ENCODE measurements at regions not wholly inside any gene's neighbourhood (a gene's known extent, or its start where the extent isn't known, plus 50 kb on each side); places are given as distances from the start of the nearest gene placed in this dataset.

GRCh38 chr9:78669591-78669990, 372.7 kb downstream of the PSAT1 start:
- WGBS, 2 donors, result 90 to 93% methylated on average over 7 of the region's 7 CpGs
- no peaks in the 10 kb centered on the region for H3K27me3 ChIP-seq
- TF ChIP-seq POLR2A (IDR thresholded peaks at IDR 0.05) (no peak), EP300 (IDR thresholded peaks at IDR 0.05) (no peak)
- TF ChIP-seq, protein P1, sequence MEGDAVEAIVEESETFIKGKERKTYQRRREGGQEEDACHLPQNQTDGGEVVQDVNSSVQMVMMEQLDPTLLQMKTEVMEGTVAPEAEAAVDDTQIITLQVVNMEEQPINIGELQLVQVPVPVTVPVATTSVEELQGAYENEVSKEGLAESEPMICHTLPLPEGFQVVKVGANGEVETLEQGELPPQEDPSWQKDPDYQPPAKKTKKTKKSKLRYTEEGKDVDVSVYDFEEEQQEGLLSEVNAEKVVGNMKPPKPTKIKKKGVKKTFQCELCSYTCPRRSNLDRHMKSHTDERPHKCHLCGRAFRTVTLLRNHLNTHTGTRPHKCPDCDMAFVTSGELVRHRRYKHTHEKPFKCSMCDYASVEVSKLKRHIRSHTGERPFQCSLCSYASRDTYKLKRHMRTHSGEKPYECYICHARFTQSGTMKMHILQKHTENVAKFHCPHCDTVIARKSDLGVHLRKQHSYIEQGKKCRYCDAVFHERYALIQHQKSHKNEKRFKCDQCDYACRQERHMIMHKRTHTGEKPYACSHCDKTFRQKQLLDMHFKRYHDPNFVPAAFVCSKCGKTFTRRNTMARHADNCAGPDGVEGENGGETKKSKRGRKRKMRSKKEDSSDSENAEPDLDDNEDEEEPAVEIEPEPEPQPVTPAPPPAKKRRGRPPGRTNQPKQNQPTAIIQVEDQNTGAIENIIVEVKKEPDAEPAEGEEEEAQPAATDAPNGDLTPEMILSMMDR (IDR thresholded peaks at IDR 0.05), result no peak
- H3K27ac ChIP-seq, result no peak overlapping the region
- H3K36me3 ChIP-seq, result no peaks in the 10 kb centered on the region
- no peak for DNase-seq (ENCODE audit: low spot score in 2 of 2)
- no peak overlapping the region for H3K4me3 ChIP-seq
- H3K9me3 ChIP-seq, result no peaks in the 10 kb centered on the region
- H3K4me1 ChIP-seq, result no peaks in the 10 kb centered on the region

- DNase-seq (ENCODE audit: low spot score in 2 of 2), result no peak
- Histone ChIP-seq H3K36me3 (no peaks in the 10 kb centered on the region), H3K4me3 (no peak overlapping the region), H3K27me3 (no peaks in the 10 kb centered on the region), H3K27ac (no peak overlapping the region), H3K9me3 (no peaks in the 10 kb centered on the region), H3K4me1 (no peaks in the 10 kb centered on the region)
- WGBS, 2 donors, result 64 to 66% methylated on average over 3 of the region's 3 CpGs
- TF ChIP-seq EP300 (IDR thresholded peaks at IDR 0.05), result no peak
Measured at GRCh38 chr9:78671785-78672184, 374.9 kb downstream of the PSAT1 start.

DNA sequence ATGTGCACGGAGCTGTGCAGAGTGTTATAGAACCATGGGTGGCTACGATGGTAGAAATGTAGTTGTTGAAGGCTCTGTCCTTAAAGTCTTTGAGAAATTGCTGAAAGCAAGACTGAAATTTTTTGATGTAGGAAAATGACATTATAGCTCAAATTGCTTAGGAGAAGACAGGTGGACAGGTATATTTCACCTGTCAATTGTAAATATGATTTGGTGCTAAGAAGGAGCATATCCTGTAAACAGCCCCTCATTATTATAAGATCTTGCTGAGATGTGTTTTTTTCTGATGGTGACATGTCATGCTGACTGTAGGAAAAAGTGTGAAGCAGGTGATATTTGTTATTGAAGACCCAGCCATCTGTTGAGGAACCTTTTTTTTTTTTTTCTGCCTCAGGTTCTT, 377.9 kb downstream of the PSAT1 start:
- H3K27ac ChIP-seq, result no peak overlapping the region
- H3K36me3 ChIP-seq, result no peaks in the 10 kb centered on the region
- WGBS, 2 donors, result 90 to 98% methylated on average over 2 of the region's 2 CpGs
- no peaks in the 10 kb centered on the region for H3K9me3 ChIP-seq
- no peak overlapping the region for H3K4me3 ChIP-seq
- DNase-seq (ENCODE audit: low spot score in 2 of 2), result no peak
- no peaks in the 10 kb centered on the region for H3K27me3 ChIP-seq
- TF ChIP-seq POLR2A (IDR thresholded peaks at IDR 0.05), result no peak
- no peaks in the 10 kb centered on the region for H3K4me1 ChIP-seq

GRCh38 chr9:78676009-78676408, 379.1 kb downstream of the PSAT1 start:
- Histone ChIP-seq H3K27ac (no peak overlapping the region), H3K9me3 (no peaks in the 10 kb centered on the region), H3K27me3 (no peaks in the 10 kb centered on the region), H3K4me3 (no peak overlapping the region), H3K4me1 (no peaks in the 10 kb centered on the region), H3K36me3 (no peaks in the 10 kb centered on the region)
- no peak for DNase-seq (ENCODE audit: low spot score in 2 of 2)
- WGBS, 2 donors, result 91 to 94% methylated on average over 2 of the region's 2 CpGs
- TF ChIP-seq, protein P1 (IDR thresholded peaks at IDR 0.05), result no peak
- no peak for TF ChIP-seq POLR2A (IDR thresholded peaks at IDR 0.05)
- no peak for TF ChIP-seq EP300 (IDR thresholded peaks at IDR 0.05)

DNA sequence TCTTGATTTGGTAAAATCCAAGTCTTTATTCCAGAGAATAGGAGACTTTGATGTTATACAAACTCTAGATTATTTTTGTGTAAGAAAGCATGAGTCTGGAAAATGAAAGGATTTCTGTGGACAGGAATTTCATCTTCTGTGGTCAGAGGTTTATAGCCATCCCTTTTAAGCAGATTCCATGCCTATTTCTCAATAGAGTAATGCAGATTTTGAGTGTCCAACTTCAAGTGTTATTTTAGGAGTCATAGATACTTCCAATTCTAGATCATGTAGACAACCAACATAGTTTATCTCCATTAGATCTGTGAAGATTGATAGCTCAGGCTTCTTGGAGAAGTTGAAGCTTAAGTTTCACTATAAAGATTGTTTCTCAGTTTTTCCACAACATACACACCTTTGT, 379.7 kb downstream of the PSAT1 start:
- DNase-seq (ENCODE audit: low spot score in 2 of 2), result no peak
- Histone ChIP-seq H3K4me3 (no peak overlapping the region), H3K27me3 (no peaks in the 10 kb centered on the region), H3K36me3 (no peaks in the 10 kb centered on the region), H3K27ac (no peak overlapping the region), H3K4me1 (no peaks in the 10 kb centered on the region), H3K9me3 (no peaks in the 10 kb centered on the region)
- TF ChIP-seq EP300 (IDR thresholded peaks at IDR 0.05) (no peak), POLR2A (IDR thresholded peaks at IDR 0.05) (no peak)
- TF ChIP-seq, protein P1 (IDR thresholded peaks at IDR 0.05), result no peak

DNA sequence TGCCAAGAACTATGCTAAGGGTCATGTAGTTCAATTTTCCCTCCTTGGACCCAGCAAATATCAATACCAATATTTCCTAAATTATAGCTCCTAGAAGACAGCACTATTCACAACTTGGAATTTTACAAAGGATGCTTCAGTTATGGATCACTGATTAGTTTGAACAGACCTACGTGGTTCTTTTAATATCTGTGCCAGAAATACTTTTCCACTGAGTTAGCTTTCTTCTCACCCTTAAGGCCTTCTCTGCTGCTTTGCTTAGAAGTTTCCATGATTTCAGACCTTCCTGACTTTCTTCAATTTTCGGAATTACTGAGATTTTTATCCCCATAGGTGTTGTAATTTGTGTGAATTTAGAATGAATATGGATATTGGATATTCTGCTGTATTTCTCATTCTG, 380.4 kb downstream of the PSAT1 start:
- DNase-seq (ENCODE audit: low spot score in 2 of 2), result no peak
- WGBS, 2 donors, result 65 to 66% methylated on average over 2 of the region's 2 CpGs
- H3K27ac ChIP-seq, result no peak overlapping the region
- H3K4me1 ChIP-seq, result no peaks in the 10 kb centered on the region
- no peaks in the 10 kb centered on the region for H3K27me3 ChIP-seq
- TF ChIP-seq EP300 (IDR thresholded peaks at IDR 0.05) (no peak), POLR2A (IDR thresholded peaks at IDR 0.05) (no peak)
- TF ChIP-seq, protein P1 (IDR thresholded peaks at IDR 0.05), result no peak
- no peak overlapping the region for H3K4me3 ChIP-seq
- no peaks in the 10 kb centered on the region for H3K36me3 ChIP-seq
- H3K9me3 ChIP-seq, result no peaks in the 10 kb centered on the region
